Activated CD8-positive, alpha-beta memory T cell treated with anti-CD3 and anti-CD28 coated beads, Interleukin-2, amount 50 U/mL, for 1 hour (primary cell): ENCODE measurements at regions not wholly inside any gene's neighbourhood (a gene's known extent, or its start where the extent isn't known, plus 50 kb on each side); places are given as distances from the start of the nearest gene placed in this dataset.
"Not testable (repeated sequence)": the region's sequence is repeated elsewhere in the genome, so short reads cannot be mapped to it uniquely, and the experiment has no call there.

Source experiments
- DNase-seq: peaks from one replicate; pipeline ENCODE4 v3.0.0-alpha.2; 2020; ENCODE audit errors: extremely low read depth

DNA sequence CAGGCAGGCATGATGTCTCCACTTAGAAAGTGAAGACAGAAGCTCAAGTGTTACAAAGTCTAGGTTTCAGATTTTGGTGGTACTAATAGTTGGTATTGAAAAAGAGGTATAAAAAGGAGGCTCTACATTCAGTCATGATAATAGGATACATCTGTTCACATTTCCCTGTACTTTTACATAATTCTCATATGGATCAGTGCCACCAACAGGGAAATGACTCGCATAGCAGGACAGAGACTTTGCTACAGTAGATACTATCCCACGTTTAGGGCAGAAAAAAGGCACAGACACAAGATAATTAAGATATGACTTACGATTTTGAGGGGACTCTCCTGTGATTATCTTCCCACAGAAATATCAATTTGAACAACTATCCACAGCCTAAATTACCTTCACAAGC lies 1062.9 kb upstream of the EPHA6 start:
- DNase-seq: no peak

DNA sequence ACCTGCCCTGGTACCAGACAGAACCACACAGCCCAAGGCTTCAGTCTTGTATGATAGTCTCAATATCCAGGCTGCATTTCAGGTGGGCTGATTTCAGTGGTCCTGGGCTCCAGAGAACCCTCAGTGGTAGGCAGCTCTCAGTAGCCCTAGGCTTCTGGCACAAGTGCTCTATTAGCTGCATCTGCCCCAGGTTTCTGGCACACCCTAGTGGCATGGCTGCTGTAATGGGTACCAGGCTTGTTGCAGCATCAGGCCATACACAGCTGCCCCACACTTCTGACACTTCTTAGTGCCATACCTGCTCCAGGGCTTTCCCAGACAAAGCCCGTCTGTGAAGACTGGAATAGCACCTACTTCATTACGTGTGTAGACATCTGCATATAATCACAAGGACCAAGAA lies 1062.2 kb upstream of the EPHA6 start:
- DNase-seq: no peak

DNA sequence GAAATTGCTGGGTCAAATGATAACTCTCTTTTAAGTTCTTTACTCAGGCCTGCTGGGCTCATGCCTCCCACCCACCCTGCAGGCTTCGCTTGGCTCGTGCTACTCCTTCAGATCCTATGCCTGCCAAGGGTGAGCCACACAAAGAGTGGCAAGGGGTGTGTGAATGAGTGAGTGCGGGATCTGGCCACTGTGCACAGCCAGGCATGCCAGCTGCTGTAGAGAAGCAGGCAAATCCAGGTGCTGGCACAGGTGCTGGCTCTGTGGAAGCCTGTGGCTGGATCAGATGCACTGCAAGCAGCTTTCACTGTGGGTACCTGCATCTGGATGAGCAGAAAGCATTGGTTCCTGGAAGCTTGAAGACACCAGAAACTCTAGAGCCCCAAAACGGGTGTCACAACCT lies 1055.7 kb upstream of the EPHA6 start:
- no peak for DNase-seq

DNA sequence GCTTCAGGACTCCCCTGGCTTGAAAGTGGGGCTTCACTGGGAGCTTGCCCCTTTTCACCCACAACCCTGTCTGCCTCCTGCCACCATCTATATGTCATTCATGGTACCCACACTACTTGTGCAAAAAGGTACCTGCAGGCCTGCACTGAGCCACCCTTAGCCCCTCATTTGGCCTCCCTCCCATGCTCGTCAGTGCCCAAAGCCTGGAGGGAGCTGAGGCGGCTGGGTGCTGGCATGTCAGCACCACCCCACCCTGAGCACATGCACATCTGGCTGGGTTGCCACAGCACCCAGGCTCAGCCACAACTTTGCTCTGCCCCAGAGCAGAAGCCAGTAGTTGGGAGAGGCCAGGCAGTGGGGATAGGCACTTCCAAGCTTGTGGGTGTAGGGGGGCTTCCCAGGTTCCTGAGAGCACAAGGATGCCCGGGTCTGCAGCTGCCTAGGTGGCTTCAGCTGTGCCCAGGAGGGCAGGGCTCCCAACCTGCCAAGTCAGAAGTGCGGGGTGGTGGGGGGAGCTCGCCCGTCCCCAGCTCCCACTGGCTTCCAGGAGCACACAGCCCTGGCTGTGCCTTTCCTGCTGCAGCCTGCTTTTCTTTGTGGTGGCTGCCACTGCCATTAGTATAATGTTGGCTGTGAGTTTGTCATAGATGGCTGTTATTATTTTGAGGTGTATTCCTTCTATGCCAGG lies 1054.6 kb upstream of the EPHA6 start:
- DNase-seq: no peak

- DNase-seq: no peak
Observed at GRCh38 chr3:95775486-95776094, 1038.8 kb upstream of the EPHA6 start.

DNA sequence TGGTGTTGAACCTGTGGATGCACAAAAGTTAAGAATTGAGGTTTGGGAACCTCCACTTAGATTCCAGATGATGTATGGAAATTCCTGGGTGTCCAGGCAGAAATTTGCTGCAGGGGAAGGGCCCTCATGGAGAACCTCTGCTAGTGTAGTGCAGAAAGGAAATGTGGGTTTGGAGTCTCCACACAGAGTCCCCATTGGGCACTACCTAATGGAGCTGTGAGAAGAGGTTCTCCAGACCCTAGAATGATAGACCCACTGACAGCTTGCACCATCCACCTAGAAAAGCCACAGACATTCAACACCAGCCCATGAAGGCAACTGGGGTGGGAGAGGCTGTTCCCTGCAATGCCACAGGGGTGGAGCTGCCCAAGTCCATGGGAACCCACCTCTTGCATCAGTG lies 1032.8 kb upstream of the EPHA6 start:
- DNase-seq: no peak

DNA sequence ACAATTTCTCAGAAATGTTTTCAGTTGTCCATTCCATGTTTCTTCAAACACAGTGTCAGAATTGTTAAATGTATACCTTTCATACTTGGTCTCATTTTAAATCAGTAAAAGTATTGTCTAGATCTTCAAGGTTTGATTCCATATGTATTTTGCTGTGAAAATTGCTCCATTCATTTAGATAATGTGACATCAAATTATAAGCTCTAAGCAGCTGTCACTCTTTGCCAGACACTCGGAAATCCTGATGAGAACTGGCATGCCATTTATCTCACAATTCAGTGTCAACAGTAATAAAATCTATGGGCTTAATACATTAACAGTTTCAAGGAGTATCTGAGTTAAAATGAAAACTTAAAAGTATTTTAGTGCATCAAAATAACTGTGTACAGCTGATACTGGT lies 1025.3 kb upstream of the EPHA6 start:
- DNase-seq: no peak

DNA sequence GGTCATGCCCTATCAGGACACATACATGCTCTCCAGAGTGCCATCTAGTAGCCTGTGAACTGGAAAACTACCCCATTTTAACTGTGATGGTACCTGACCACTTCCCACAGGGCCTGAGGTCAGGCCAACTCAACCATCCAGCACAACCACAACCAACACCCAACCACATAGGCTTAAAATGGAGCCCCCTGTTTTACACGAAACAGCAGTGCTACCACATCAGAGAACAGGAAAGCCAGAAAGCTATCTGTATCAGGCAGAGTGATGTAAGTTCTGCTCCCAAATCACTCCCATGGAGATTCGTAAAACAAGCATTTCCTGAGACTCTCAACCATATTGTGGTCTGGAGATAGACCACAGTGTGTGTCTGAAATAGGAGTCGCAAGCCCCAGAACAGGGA lies 1017.3 kb upstream of the EPHA6 start:
- no peak for DNase-seq

GRCh38 chr3:95798628-95799027 lies 1015.8 kb upstream of the EPHA6 start:
- no peak for DNase-seq

- no peak for DNase-seq
Observed at GRCh38 chr3:95810462-95810861, 1003.9 kb upstream of the EPHA6 start.

DNA sequence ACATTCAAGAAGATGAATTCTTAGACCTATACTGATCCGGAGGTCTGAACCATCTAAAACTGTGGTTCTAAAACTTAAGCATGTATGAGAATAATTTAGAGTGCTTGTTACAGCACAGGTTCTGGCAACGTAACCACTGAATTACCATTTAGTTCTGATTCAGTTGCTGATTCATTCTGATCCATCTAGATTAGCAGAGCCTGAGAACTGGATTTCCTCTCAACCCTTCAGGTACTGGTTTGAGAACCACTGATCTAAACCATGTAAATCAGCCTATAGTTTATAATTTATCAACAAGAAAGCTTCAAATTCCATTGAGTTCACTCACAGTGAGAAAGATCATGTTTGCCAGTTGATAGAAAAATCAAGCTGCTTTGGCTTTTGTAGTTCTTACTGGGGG lies 1001.1 kb upstream of the EPHA6 start:
- no peak for DNase-seq

GRCh38 chr3:95815828-95816227 lies 998.6 kb upstream of the EPHA6 start:
- DNase-seq: no peak

DNA sequence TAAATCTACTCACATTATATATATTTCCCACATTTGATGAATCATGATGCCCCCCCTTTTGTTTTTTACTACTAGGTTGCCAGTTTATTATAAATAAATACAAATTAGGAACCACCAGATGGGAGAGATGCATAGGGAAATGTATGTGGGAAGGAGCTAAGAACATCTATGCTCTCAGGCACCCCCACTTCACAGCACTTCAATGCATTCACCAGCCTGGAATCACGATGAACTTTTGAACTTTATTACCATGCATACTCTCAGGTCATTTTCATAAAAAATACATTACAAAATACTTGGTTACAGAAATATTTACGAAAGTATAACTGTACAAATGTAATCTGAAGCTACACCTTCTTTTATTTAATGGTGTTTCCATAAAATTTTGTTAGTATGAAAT lies 988.0 kb upstream of the EPHA6 start:
- DNase-seq: no peak

DNA sequence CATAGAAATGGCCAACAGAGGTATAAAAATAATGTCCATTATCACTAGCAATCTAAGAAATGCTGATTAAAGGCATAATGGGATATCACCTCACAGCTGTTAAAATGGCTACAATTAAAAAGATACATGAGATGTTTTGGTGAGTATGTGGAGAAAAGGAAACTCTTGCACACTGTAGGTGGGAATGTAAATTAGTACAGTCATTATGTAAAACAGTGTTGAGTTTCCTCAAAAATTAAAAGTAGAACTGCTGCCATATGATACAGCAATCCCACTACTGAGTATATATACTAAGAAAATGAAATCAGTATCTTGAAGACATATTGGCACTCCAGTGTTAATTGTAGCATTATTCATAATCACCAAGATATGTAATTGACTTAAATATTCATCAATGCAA lies 982.2 kb upstream of the EPHA6 start:
- no peak for DNase-seq

DNA sequence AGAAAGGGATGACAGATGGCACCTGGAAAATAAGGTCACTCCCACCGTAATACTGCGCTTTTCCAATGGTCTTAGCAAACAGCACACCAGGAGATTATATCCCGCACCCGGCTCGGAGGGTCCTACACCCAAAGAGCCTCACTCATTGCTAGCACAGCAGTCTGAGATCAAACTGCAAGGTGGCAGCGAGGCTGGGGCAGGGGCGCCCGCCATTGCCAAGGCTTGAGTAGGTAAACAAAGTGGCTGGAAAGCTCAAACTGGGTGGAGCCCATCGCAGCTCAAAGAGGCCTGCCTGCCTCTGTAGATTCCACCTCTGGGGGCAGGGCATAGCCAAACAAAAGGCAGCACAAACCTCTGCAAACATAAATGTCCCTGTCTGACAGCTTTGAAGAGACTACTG lies 953.8 kb upstream of the EPHA6 start:
- not testable (repeated sequence) for DNase-seq

- no peak for DNase-seq
Observed at GRCh38 chr3:95883801-95884200, 930.6 kb upstream of the EPHA6 start.

GRCh38 chr3:95886616-95887015 lies 927.8 kb upstream of the EPHA6 start:
- DNase-seq: no peak

DNA sequence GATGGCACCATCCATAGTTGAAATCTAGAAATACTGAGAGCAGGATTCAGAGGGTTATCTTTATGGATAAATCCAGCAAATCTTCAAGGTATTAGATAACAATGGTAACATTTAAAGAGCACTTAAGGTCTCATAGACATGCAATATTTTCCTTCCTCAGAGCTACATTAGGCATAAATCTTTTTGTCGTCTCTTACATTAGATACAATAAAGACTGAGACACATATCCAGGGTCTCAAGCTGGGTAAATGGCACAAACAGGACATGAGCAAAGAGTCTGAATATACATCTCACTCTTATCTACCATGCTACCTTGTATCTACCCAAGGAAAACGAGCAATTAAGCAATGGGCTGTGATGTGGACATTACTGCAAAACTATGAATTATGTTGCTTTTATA lies 927.3 kb upstream of the EPHA6 start:
- DNase-seq: no peak

- DNase-seq: no peak
Observed at GRCh38 chr3:95894820-95895219, 919.6 kb upstream of the EPHA6 start.

DNA sequence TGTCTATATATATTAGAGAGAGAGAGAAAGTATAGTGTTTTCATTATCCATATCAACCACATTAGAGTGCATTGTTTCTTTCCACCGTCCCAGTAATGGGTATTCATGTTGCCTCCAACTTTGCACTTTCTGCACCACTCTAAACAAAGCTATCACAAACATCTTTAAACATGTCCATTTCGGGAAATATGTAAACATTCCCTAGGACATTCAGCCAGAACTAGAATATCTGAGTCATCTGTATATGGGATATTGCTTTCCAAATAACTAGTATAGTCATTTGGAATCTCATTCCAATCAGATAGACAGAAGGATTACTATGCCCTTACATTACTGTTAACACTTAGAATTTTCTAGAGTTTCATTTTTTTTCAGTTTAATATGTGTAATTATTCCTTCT lies 914.9 kb upstream of the EPHA6 start:
- no peak for DNase-seq

DNA sequence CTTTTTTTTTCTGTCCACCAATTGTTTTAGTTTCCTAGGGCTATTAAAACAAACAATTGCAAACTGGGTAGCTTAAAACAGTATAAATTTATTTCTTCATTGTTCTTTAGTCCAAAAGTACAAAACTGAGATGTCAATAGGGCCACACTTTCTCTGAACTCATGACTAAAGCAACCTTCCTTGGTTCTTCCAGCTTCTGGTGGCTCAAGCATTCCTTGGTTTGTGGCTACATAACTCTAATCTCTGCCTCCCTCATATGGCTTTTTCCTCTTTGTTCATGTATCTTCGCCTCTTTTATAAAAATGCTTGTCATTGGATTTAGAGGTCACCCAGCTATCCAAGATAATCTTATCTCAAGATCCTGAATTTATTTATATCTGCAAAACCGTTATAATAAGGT lies 914.5 kb upstream of the EPHA6 start:
- no peak for DNase-seq

DNA sequence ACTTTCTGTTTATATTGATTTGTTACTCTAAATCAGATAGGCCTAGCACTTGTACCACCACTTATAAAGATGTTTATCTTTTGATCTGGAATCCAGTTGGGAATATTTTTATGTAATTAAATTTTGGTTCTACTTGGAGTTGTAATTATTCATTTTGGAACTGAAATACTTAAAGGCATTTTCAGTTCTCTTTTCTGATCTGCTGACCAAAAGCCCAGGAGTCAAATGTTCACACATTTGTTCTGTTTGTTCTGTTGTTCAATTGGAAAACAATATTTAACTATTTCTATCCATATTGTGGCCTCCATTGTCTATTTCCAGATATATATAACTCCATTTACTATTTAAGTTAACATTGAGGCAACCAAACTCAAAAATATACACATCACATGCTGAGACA lies 912.4 kb upstream of the EPHA6 start:
- DNase-seq: no peak

DNA sequence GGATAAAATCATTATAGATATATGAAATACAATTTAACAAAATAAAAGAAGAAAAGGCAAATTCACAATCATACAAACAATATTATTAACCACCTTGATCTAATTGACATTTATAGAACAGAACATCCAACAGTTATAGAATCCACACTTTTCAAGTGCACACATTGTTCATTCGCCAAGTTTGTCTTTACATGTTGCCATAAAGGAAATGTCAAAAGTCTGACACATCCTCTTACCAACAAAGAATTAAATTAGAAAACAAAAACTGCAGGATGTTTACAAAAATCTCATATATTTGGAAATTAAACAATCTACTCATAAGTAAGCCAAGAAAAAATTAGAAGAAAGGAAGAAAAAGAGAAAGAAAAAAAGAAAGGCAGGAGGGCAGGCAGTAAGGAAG lies 909.2 kb upstream of the EPHA6 start:
- no peak for DNase-seq

DNA sequence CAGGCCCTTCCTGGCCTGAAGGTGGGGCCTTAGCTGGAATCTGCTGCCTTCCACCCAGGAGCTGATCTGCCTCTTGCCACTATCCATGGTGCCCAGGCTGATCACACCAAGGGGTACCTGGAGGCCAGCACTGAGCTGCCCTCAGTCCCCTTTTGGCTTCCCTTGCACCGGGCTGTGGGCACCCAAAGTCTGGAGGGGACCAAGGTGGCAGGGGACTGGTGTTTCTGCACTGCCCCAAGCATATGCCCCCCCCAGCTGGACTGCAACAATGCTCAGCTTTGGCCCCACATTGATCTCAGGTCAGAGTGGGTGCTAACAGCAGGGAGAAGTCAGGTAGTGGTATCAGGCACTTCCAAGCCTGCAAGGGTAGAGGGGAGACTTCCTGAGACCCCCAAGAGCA lies 902.6 kb upstream of the EPHA6 start:
- no peak for DNase-seq
